B cell (primary cell): ENCODE measurements at regions not wholly inside any gene's neighbourhood (a gene's known extent, or its start where the extent isn't known, plus 50 kb on each side); places are given as distances from the start of the nearest gene placed in this dataset.

Experiments
- ATAC-seq: fragments of 200-7000 bp; cut with Tn5 transposase; one replicate; pipeline ENCODE4 v1.10.0; 2021; ENCODE audit warnings: low read depth, mild to moderate bottlenecking, moderate number of reproducible peaks, moderate library complexity
- CTCF ChIA-PET: fragments of 350-600 bp; sonication (Branson Sonifier 250); formaldehyde crosslinking; loops from one replicate; lab custom pipeline; 2021; ENCODE audit warnings: antibody characterized with exemption, inconsistent platforms; lab: Charles Lee
- POLR2A ChIA-PET: fragments of 350-600 bp; sonication (Branson Sonifier 250); formaldehyde crosslinking; loops from one replicate; lab custom pipeline; 2021; ENCODE audit warnings: antibody characterized with exemption; lab: Charles Lee
- DNase-seq: peaks from one replicate; pipeline ENCODE4 v3.0.0; 2013
- H2AFZ ChIP-seq: 2 replicates; pipeline ENCODE4 v1.6.1; 2012; ENCODE audit warnings: mild to moderate bottlenecking, low read depth, low read length; ENCODE audit not compliant: insufficient read depth, poor library complexity, severe bottlenecking
- H3K27ac ChIP-seq, 2 donors: 1 replicate in 1 of 2; 2 replicates in 1 of 2; pipeline ENCODE4 v1.5.1; 2012 to 2013; ENCODE audit warnings: low read length in 2 of 2, mild to moderate bottlenecking in 2 of 2, moderate library complexity in 1 of 2
- H3K27me3 ChIP-seq, 4 experiments: fragments of 200-600 bp in 1 of 4; sonication (generic) in 1 of 4; replicated peaks in 1 of 4; 1 replicate in 2 of 4; 2 replicates in 2 of 4; pipeline versions ENCODE4 v1.6.1 to v1.7.0; 2013 to 2016; ENCODE audit warnings: low read length in 3 of 4, mild to moderate bottlenecking in 2 of 4, mixed read lengths in 1 of 4, moderate library complexity in 1 of 4; ENCODE audit not compliant: insufficient read depth in 4 of 4, control insufficient read depth in 3 of 4; ENCODE audit errors: control extremely low read depth in 1 of 4
- H3K36me3 ChIP-seq, 2 experiments: replicated peaks in 1 of 2; 1 replicate in 1 of 2; 2 replicates in 1 of 2; pipeline versions ENCODE4 v1.6.1 to v1.7.1; 2013; ENCODE audit warnings: low read length in 1 of 2; ENCODE audit not compliant: insufficient read depth in 2 of 2, control insufficient read depth in 1 of 2; ENCODE audit errors: control extremely low read depth in 1 of 2, extremely low read depth in 1 of 2
- H3K4me1 ChIP-seq, 2 donors: fragments of 200-600 bp in 1 of 2; sonication (generic) in 1 of 2; 1 replicate in 1 of 2; 2 replicates in 1 of 2; pipeline versions ENCODE4 v1.5.1 to v1.6.1; 2013 to 2017; ENCODE audit warnings: low read length in 2 of 2; ENCODE audit not compliant: control insufficient read depth in 2 of 2, insufficient read depth in 2 of 2
- H3K4me2 ChIP-seq: replicated peaks from 2 replicates; pipeline ENCODE3; 2012; ENCODE audit warnings: mild to moderate bottlenecking, low read depth, low read length; ENCODE audit not compliant: poor library complexity, severe bottlenecking
- H3K4me3 ChIP-seq, 5 experiments: fragments of 200-600 bp in 1 of 5; sonication (generic) in 1 of 5; 1 replicate in 3 of 5; 2 replicates in 2 of 5; pipeline versions ENCODE4 v1.5.1 to v1.7.0; 2011 to 2016; ENCODE audit warnings: low read length in 4 of 5, mild to moderate bottlenecking in 4 of 5, low read depth in 2 of 5, control low read depth in 1 of 5, moderate library complexity in 1 of 5; ENCODE audit not compliant: insufficient read depth in 1 of 5; ENCODE audit errors: control extremely low read depth in 1 of 5, extremely low read depth in 1 of 5
- H3K79me2 ChIP-seq: fragments of 200-600 bp; sonication (generic); one replicate; pipeline ENCODE4 v1.6.0; 2016; ENCODE audit warnings: low read length; ENCODE audit not compliant: control insufficient read depth, insufficient read depth
- H3K9ac ChIP-seq: fragments of 200-600 bp; sonication (generic); 2 replicates; pipeline ENCODE4 v1.6.1; 2017; ENCODE audit warnings: mild to moderate bottlenecking, low read length, moderate library complexity
- H3K9me3 ChIP-seq, 3 donors: one replicate each; pipeline versions ENCODE4 v1.6.1 to v1.7.1; 2013; ENCODE audit warnings: low read length in 2 of 3; ENCODE audit not compliant: control insufficient read depth in 2 of 3, insufficient read depth in 1 of 3; ENCODE audit errors: control extremely low read depth in 1 of 3
- H4K20me1 ChIP-seq: 2 replicates; pipeline ENCODE4 v1.6.0; 2012; ENCODE audit warnings: mild to moderate bottlenecking, low read length; ENCODE audit not compliant: insufficient read depth, control insufficient read depth, poor library complexity, severe bottlenecking
- H3K27ac Mint-ChIP-seq: one replicate; pipeline ENCODE4 v1.8.0; 2021; ENCODE audit warnings: mixed read lengths
- H3K27me3 Mint-ChIP-seq: one replicate; pipeline ENCODE4 v1.8.0; 2021; ENCODE audit warnings: mixed read lengths
- H3K4me1 Mint-ChIP-seq: one replicate; pipeline ENCODE4 v1.8.0; 2021; ENCODE audit warnings: mixed read lengths
- H3K4me3 Mint-ChIP-seq: one replicate; pipeline ENCODE4 v1.8.0; 2021; ENCODE audit warnings: mixed read lengths
- H3K9me3 Mint-ChIP-seq: one replicate; pipeline ENCODE4 v1.8.0; 2022; ENCODE audit warnings: mixed read lengths; ENCODE audit not compliant: insufficient read depth
- CTCF ChIP-seq: fragments of 200-600 bp; IDR thresholded peaks from one replicate; pipeline ENCODE4 v1.8.0; 2022; ENCODE audit warnings: antibody characterized with exemption, mild to moderate bottlenecking
- EZH2 ChIP-seq: IDR thresholded peaks from 2 replicates; pipeline ENCODE4 v1.6.1; 2012; ENCODE audit warnings: borderline replicate concordance, low read depth, mild to moderate bottlenecking, moderate library complexity, low read length; ENCODE audit not compliant: insufficient read depth, poor library complexity, severe bottlenecking
- WGBS: methylation state at CpG from one replicate; pipeline ENCODE4 v1.1.5; 2013; ENCODE audit warnings: missing lambda C conversion rate; ENCODE audit not compliant: insufficient coverage; 5-methylcytosine and 5-hydroxymethylcytosine counted together
- intact Hi-C: fragments of 100-400 bp; cut with micrococcal nuclease; formaldehyde crosslinking; loops from one replicate; pipeline ENCODE4 v1.10.0; 2022

DNA sequence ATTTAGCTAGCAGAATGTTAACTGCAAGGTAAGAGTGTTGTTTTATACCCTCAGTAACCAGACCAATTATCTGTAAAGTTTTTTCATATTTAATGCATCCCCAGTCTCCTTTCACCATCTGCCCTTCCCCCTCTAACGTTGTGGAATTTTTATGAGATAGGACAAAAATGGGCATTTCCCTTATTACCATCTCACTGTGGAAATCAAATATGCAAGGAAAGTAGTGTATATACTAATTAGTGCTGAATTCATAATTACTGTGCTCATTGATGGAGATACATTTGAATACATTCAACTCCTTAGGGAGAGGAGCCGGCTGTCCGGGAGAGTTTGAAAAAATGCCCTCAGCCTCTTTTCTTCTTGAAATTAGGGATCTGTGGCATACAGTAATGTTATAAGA lies 423.4 kb upstream of the MGMT start:
- no peaks in the 10 kb centered on the region for H3K9me3 Mint-ChIP-seq
- H3K9ac ChIP-seq, result no peak overlapping the region
- CTCF ChIA-PET, result interaction anchor here (1.4 to 1.5 kb wide), 2 partner anchors 9 to 12 kb away, joined by 3 to 7 read pairs; no protein-coding TSS in a partner anchor
- H3K27me3 ChIP-seq, result peaks cover 0 to 3% (median 0%) of the 10 kb centered on the region in 4 experiments
- H3K27ac ChIP-seq, result no peak overlapping the region
- peaks cover 2% of the 10 kb centered on the region for H3K4me1 Mint-ChIP-seq
- intact Hi-C loops, result no loop called here
- ATAC-seq, result no peak
- no peak overlapping the region for H3K4me2 ChIP-seq
- DNase-seq, result no peak
- H3K4me1 ChIP-seq, result no peaks in the 10 kb centered on the region
- no peak overlapping the region for H3K27ac Mint-ChIP-seq
- H3K36me3 ChIP-seq, result no peaks in the 10 kb centered on the region
- H3K4me3 Mint-ChIP-seq, result no peak overlapping the region
- TF ChIP-seq EZH2, result no peak
- TF ChIP-seq CTCF, result no peak
- POLR2A ChIA-PET, result no interaction called here
- H3K79me2 ChIP-seq, result no peaks in the 10 kb centered on the region
- no peaks in the 10 kb centered on the region for H3K9me3 ChIP-seq
- peaks cover 19% of the 10 kb centered on the region for H3K27me3 Mint-ChIP-seq
- no peaks in the 10 kb centered on the region for H4K20me1 ChIP-seq
- WGBS, result no CpG with 5 or more reads among the region's 3 CpGs
- H2AFZ ChIP-seq, result no peak overlapping the region
- H3K4me3 ChIP-seq, result no peak overlapping the region

DNA sequence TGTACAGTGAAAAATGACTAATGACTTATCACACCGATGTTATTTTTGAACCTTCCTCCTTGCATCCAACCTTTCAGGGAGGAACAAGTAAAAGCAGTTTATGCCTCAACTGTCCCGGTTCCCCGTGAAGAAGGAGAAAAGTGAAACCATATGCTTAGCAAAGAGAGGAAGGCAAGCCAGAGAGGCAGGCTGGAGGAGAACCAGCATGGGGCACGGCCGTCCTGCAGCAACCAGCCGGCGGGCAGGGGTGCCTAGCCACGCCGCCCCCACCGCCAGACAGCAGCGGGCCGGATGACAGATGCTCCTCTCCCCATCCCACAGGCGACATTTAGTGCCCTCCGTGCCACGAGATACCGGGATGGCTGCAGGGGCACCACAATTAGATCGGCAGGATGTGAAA lies 421.4 kb upstream of the MGMT start:
- Mint-ChIP-seq H3K9me3 (no peaks in the 10 kb centered on the region), H3K27me3 (peaks cover 11% of the 10 kb centered on the region), H3K4me3 (no peak overlapping the region), H3K27ac (no peak overlapping the region), H3K4me1 (peaks cover 2% of the 10 kb centered on the region)
- ChIA-PET CTCF (no interaction called here), POLR2A (no interaction called here)
- no peaks in the 10 kb centered on the region for H3K9me3 ChIP-seq
- no peak overlapping the region for H3K4me2 ChIP-seq
- no peak for DNase-seq
- H2AFZ ChIP-seq, result no peak overlapping the region
- intact Hi-C loops, result no loop called here
- H3K4me1 ChIP-seq, result no peaks in the 10 kb centered on the region
- no peaks in the 10 kb centered on the region for H3K36me3 ChIP-seq
- no peak for TF ChIP-seq CTCF
- TF ChIP-seq EZH2, result no peak
- no peaks in the 10 kb centered on the region for H3K79me2 ChIP-seq
- ATAC-seq, result no peak
- no peak overlapping the region for H3K27ac ChIP-seq
- H3K4me3 ChIP-seq, result no peak overlapping the region
- peaks cover 0 to 3% (median 0%) of the 10 kb centered on the region in 4 experiments for H3K27me3 ChIP-seq
- WGBS, result 98% methylated on average over 15 of the region's 17 CpGs
- no peaks in the 10 kb centered on the region for H4K20me1 ChIP-seq
- no peak overlapping the region for H3K9ac ChIP-seq
